ENCODE measurements at regions not wholly inside any gene's neighbourhood (a gene's known extent, or its start where the extent isn't known, plus 50 kb on each side); places are given as distances from the start of the nearest gene placed in this dataset.

- DNase-seq (ENCODE audit: low read depth) = no peak
- TF ChIP-seq, protein P1, sequence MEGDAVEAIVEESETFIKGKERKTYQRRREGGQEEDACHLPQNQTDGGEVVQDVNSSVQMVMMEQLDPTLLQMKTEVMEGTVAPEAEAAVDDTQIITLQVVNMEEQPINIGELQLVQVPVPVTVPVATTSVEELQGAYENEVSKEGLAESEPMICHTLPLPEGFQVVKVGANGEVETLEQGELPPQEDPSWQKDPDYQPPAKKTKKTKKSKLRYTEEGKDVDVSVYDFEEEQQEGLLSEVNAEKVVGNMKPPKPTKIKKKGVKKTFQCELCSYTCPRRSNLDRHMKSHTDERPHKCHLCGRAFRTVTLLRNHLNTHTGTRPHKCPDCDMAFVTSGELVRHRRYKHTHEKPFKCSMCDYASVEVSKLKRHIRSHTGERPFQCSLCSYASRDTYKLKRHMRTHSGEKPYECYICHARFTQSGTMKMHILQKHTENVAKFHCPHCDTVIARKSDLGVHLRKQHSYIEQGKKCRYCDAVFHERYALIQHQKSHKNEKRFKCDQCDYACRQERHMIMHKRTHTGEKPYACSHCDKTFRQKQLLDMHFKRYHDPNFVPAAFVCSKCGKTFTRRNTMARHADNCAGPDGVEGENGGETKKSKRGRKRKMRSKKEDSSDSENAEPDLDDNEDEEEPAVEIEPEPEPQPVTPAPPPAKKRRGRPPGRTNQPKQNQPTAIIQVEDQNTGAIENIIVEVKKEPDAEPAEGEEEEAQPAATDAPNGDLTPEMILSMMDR (IDR thresholded peaks at IDR 0.05; ENCODE audit: control insufficient read depth, insufficient read depth, low read depth, low read length, missing control alignments) = no peak
- no peak overlapping the region for H3K4me3 ChIP-seq (ENCODE audit: control insufficient read depth, low read depth, low read length)
These were observed 173.4 kb upstream of the BMP4 start for GRCh38 chr14:54129850-54130640.

GRCh38 chr14:54132496-54132895 lies 175.9 kb upstream of the BMP4 start:
- TF ChIP-seq, protein P1 (IDR thresholded peaks at IDR 0.05; ENCODE audit: control insufficient read depth, insufficient read depth, low read depth, low read length, missing control alignments) = no peak
- H3K4me3 ChIP-seq (ENCODE audit: control insufficient read depth, low read depth, low read length) = no peak overlapping the region
- no peak for DNase-seq (ENCODE audit: low read depth)

- H3K4me3 ChIP-seq (ENCODE audit: control insufficient read depth, low read depth, low read length) = no peak overlapping the region
- TF ChIP-seq, protein P1 (IDR thresholded peaks at IDR 0.05; ENCODE audit: control insufficient read depth, insufficient read depth, low read depth, low read length, missing control alignments) = no peak
- DNase-seq (ENCODE audit: low read depth) = no peak
These were observed 177.3 kb upstream of the BMP4 start for GRCh38 chr14:54133896-54134295.

- no peak for DNase-seq (ENCODE audit: low read depth)
- no peak overlapping the region for H3K4me3 ChIP-seq (ENCODE audit: control insufficient read depth, low read depth, low read length)
- TF ChIP-seq, protein P1 (IDR thresholded peaks at IDR 0.05; ENCODE audit: control insufficient read depth, insufficient read depth, low read depth, low read length, missing control alignments) = no peak
These were observed 179.2 kb upstream of the BMP4 start for GRCh38 chr14:54135804-54136280.

DNA sequence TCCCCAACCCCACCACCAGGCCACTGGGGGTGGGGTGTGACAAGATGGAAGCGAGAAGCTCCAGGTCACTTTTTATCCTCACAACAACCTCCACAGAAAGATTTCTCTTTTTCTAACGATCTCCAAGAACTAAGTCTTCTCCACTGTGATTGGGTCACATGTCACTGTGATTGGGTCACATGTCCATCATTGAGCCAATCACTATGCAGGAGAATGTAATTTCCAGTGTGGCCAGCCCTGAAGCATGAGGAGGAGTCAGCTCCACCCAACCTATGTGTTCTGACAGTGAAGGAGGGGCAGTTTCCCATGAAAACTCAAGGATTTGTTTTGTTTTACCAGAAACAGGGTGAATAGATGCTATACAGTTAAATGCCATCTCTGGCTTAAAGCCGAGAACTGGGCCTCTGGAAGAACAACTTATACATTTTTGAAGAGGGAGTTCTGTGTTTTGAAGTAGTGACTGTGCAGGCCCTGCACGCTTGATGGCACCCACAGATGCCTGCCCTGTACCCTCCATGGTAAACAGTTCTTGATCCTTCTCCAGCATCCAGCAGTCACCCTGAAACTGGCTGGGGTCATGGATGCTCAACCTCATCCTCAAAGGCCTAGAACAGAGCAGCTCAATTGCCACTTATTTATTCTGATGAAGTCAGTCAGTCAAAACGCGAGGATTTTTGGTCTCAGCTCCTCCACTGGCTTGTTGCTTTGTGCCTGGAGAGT lies 180.4 kb upstream of the BMP4 start:
- H3K4me3 ChIP-seq (ENCODE audit: control insufficient read depth, low read depth, low read length) = no peak overlapping the region
- TF ChIP-seq, protein P1 (IDR thresholded peaks at IDR 0.05; ENCODE audit: control insufficient read depth, insufficient read depth, low read depth, low read length, missing control alignments) = no peak
- DNase-seq (ENCODE audit: low read depth) = no peak

- TF ChIP-seq, protein P1 (IDR thresholded peaks at IDR 0.05; ENCODE audit: control insufficient read depth, insufficient read depth, low read depth, low read length, missing control alignments) = no peak
- no peak for DNase-seq (ENCODE audit: low read depth)
- H3K4me3 ChIP-seq (ENCODE audit: control insufficient read depth, low read depth, low read length) = no peak overlapping the region
These were observed 181.0 kb upstream of the BMP4 start for GRCh38 chr14:54137614-54137961.

All from AG09309 (cell line).